SK-N-SH (cell line): ENCODE measurements at regions not wholly inside any gene's neighbourhood (a gene's known extent, or its start where the extent isn't known, plus 50 kb on each side); places are given as distances from the start of the nearest gene placed in this dataset.

Source experiments
- CTCF ChIA-PET: fragments of 300-600, 350-600 bp; formaldehyde crosslinking; extraction: SDS; loops from one replicate; lab custom pipeline; 2021; lab: Yijun Ruan, JAX
- POLR2A ChIA-PET: fragments of 350-600 bp; sonication (Branson Sonifier 250); formaldehyde crosslinking; extraction: SDS; loops from one replicate; lab custom pipeline; 2020; ENCODE audit warnings: antibody characterized with exemption, inconsistent platforms; lab: Yijun Ruan, JAX
- DNase-seq: peaks from one replicate; pipeline ENCODE4 v3.0.0; 2012
- H2AFZ ChIP-seq: fragments of 200-600 bp; sonication (generic); 2 replicates; pipeline ENCODE4 v1.8.1; 2016; ENCODE audit warnings: antibody characterized with exemption, mild to moderate bottlenecking, low read depth
- H3F3A ChIP-seq: fragments of 200-600 bp; sonication (generic); replicated peaks from 2 replicates; pipeline ENCODE3; 2016; ENCODE audit warnings: antibody characterized with exemption, mild to moderate bottlenecking; ENCODE audit not compliant: insufficient read depth
- H3K27ac ChIP-seq, 2 experiments: fragments of 200-500 bp in 1 of 2; fragments of 200-600 bp in 1 of 2; sonication (Bioruptor generic) in 1 of 2; sonication (generic), shearing (Covaris generic) in 1 of 2; 2 replicates each; pipeline versions ENCODE4 v1.5.1 to v1.6.1; 2014 to 2016; ENCODE audit warnings: low read depth in 2 of 2, inconsistent platforms in 1 of 2, low read length in 1 of 2, mild to moderate bottlenecking in 1 of 2, mixed read lengths in 1 of 2
- H3K27me3 ChIP-seq: fragments of 200-600 bp; sonication (generic), shearing (Covaris generic); 2 replicates; pipeline ENCODE4 v1.6.1; 2016; ENCODE audit warnings: mixed run types; ENCODE audit not compliant: insufficient read depth
- H3K36me3 ChIP-seq, 2 experiments: fragments of 200-500 bp in 1 of 2; fragments of 200-600 bp in 1 of 2; sonication (Bioruptor generic) in 1 of 2; sonication (generic) in 1 of 2; replicated peaks in 1 of 2; 2 replicates each; pipeline versions ENCODE3 to v1.5.1; 2014 to 2016; ENCODE audit warnings: low read length in 1 of 2, mild to moderate bottlenecking in 1 of 2; ENCODE audit not compliant: insufficient read depth in 2 of 2, control insufficient read depth in 1 of 2
- H3K4me1 ChIP-seq, 2 experiments: fragments of 200-500 bp in 1 of 2; fragments of 200-600 bp in 1 of 2; sonication (Bioruptor generic) in 1 of 2; sonication (generic), shearing (Covaris generic) in 1 of 2; 2 replicates each; pipeline versions ENCODE4 v1.5.1 to v1.6.1; 2014 to 2016; ENCODE audit warnings: low read depth in 1 of 2, low read length in 1 of 2, mixed run types in 1 of 2; ENCODE audit not compliant: insufficient read depth in 2 of 2, control insufficient read depth in 1 of 2
- H3K4me2 ChIP-seq: fragments of 200-600 bp; sonication (generic), shearing (Covaris generic); 2 replicates; pipeline ENCODE4 v1.6.1; 2017; ENCODE audit warnings: mixed run types
- H3K4me3 ChIP-seq, 2 experiments: fragments of 200-500 bp in 1 of 2; fragments of 200-600 bp in 1 of 2; sonication (Bioruptor generic) in 1 of 2; sonication (generic), shearing (Covaris generic) in 1 of 2; 2 replicates each; pipeline versions ENCODE4 v1.5.1 to v1.8.1; 2014 to 2016; ENCODE audit warnings: low read depth in 2 of 2, inconsistent platforms in 1 of 2, low read length in 1 of 2, mild to moderate bottlenecking in 1 of 2, mixed read lengths in 1 of 2, moderate library complexity in 1 of 2
- H3K79me2 ChIP-seq: fragments of 200-600 bp; sonication (generic); 2 replicates; pipeline ENCODE4 v1.8.1; 2017; ENCODE audit warnings: mild to moderate bottlenecking; ENCODE audit not compliant: insufficient read depth
- H3K9ac ChIP-seq: fragments of 200-600 bp; sonication (generic); 2 replicates; pipeline ENCODE4 v1.6.1; 2017; ENCODE audit warnings: mixed run types
- H3K9me2 ChIP-seq: fragments of 200-600 bp; sonication (generic); 2 replicates; pipeline ENCODE4 v1.6.1; 2017; ENCODE audit warnings: mixed run types
- H3K9me3 ChIP-seq: fragments of 200-600 bp; sonication (generic); 2 replicates; pipeline ENCODE4 v1.6.1; 2017; ENCODE audit warnings: mixed run types, mild to moderate bottlenecking, moderate library complexity
- H4K20me1 ChIP-seq: fragments of 200-600 bp; sonication (generic); 2 replicates; pipeline ENCODE4 v1.6.1; 2017; ENCODE audit warnings: mild to moderate bottlenecking, mixed run types; ENCODE audit not compliant: insufficient read depth
- CTCF ChIP-seq: fragments of 200-600 bp; sonication (generic); IDR thresholded peaks from 2 replicates; pipeline ENCODE4 v1.6.1; 2017; ENCODE audit warnings: antibody characterized with exemption, mild to moderate bottlenecking, moderate library complexity
- EZH2phosphoT487 ChIP-seq: fragments of 200-600 bp; sonication (generic); IDR thresholded peaks from 2 replicates; pipeline ENCODE4 v1.6.1; 2017; ENCODE audit warnings: low read depth, mixed run types, mild to moderate bottlenecking, antibody characterized with exemption, moderate library complexity, borderline replicate concordance
- FOXJ3 ChIP-seq: sonication (generic); formaldehyde crosslinking; IDR thresholded peaks from 2 replicates; pipeline ENCODE4 v1.5.1; 2020; ENCODE audit warnings: mild to moderate bottlenecking, missing genetic modification reagents
- GABPA ChIP-seq: IDR thresholded peaks from 2 replicates; pipeline ENCODE4 v1.4.0; 2012; ENCODE audit warnings: low read depth, mild to moderate bottlenecking
- GATA2 ChIP-seq: sonication (generic); formaldehyde crosslinking; IDR thresholded peaks from 2 replicates; pipeline ENCODE4 v1.5.0; 2020; ENCODE audit warnings: mild to moderate bottlenecking, missing genetic modification reagents
- IRF3 ChIP-seq: fragments of 150-350 bp; IDR thresholded peaks from 2 replicates; pipeline ENCODE4 v1.6.1; 2016; ENCODE audit warnings: mild to moderate bottlenecking, low read depth, low read length
- MAX ChIP-seq: IDR thresholded peaks from 2 replicates; pipeline ENCODE4 v1.4.0; 2012; ENCODE audit warnings: low read depth
- MEF2A ChIP-seq: IDR thresholded peaks from 2 replicates; pipeline ENCODE4 v1.4.0; 2012; ENCODE audit warnings: low read depth, borderline replicate concordance
- NRF1 ChIP-seq: IDR thresholded peaks from 2 replicates; pipeline ENCODE4 v1.6.1; 2012; ENCODE audit warnings: low read depth, mild to moderate bottlenecking, low read length
- PBX3 ChIP-seq: IDR thresholded peaks from 2 replicates; pipeline ENCODE4; 2012
- POLR2AphosphoS5 ChIP-seq: IDR thresholded peaks from 2 replicates; pipeline ENCODE4 v1.6.1; 2012; ENCODE audit warnings: low read depth, low read length
- RAD21 ChIP-seq: IDR thresholded peaks from 2 replicates; pipeline ENCODE4 v1.6.1; 2012; ENCODE audit warnings: mild to moderate bottlenecking, low read length
- RFX5 ChIP-seq: IDR thresholded peaks from 2 replicates; pipeline ENCODE4 v1.6.1; 2012; ENCODE audit warnings: mild to moderate bottlenecking, improper control_type of control experiment, low read length
- RXRA ChIP-seq: IDR thresholded peaks from 2 replicates; pipeline ENCODE4 v1.4.0; 2012; ENCODE audit warnings: low read depth, mild to moderate bottlenecking, borderline replicate concordance
- SIN3A ChIP-seq: IDR thresholded peaks from 2 replicates; pipeline ENCODE4 v1.6.1; 2012; ENCODE audit warnings: low read depth, mild to moderate bottlenecking, low read length, moderate library complexity, borderline replicate concordance
- TEAD4 ChIP-seq: IDR thresholded peaks from 2 replicates; pipeline ENCODE4 v1.4.0; 2012; ENCODE audit warnings: mild to moderate bottlenecking, borderline replicate concordance; ENCODE audit not compliant: insufficient read depth
- USF2 ChIP-seq: fragments of 150-350 bp; IDR thresholded peaks from 2 replicates; pipeline ENCODE4 v1.6.1; 2017; ENCODE audit warnings: antibody characterized with exemption, low read length, low read depth, borderline replicate concordance
- WGBS: methylation state at CpG from one replicate; pipeline ENCODE4 v1.1.6; 2017; ENCODE audit warnings: low lambda C conversion rate; 5-methylcytosine and 5-hydroxymethylcytosine counted together

- ChIA-PET POLR2A (no interaction called here), CTCF (no interaction called here)
- H3K4me2 ChIP-seq: no peak overlapping the region
- H3K4me1 ChIP-seq: no peaks in the 10 kb centered on the region
- TF ChIP-seq GATA2 (CRISPR knock-in tag) (no peak), SIN3A (no peak), EZH2phosphoT487 (no peak), NRF1 (no peak), PBX3 (no peak), IRF3 (no peak), GABPA (no peak), CTCF (no peak), TEAD4 (no peak), MAX (no peak), FOXJ3 (CRISPR knock-in tag) (no peak), POLR2AphosphoS5 (no peak), MEF2A (no peak), RXRA (no peak), RFX5 (no peak), USF2 (no peak), RAD21 (no peak)
- no peaks in the 10 kb centered on the region for H3K36me3 ChIP-seq
- H3F3A ChIP-seq: no peaks in the 10 kb centered on the region
- no peak overlapping the region for H3K9ac ChIP-seq
- no peak overlapping the region for H3K4me3 ChIP-seq
- no peak overlapping the region for H3K27ac ChIP-seq
- H3K79me2 ChIP-seq: no peaks in the 10 kb centered on the region
- 37% methylated on average over 17 of the region's 22 CpGs for whole genome bisulfite sequencing
- 0 out of 2 replicates have a peak, but pooled peaks cover 3% of the 10 kb centered on the region for H3K9me2 ChIP-seq
- no peaks in the 10 kb centered on the region for H4K20me1 ChIP-seq
- H2AFZ ChIP-seq: no peak overlapping the region
- no peaks in the 10 kb centered on the region for H3K9me3 ChIP-seq
- no peaks in the 10 kb centered on the region for H3K27me3 ChIP-seq
- DNase-seq: no peak
Observed at GRCh38 chr5:40066616-40067015, 613.1 kb upstream of the PTGER4 start.
